RWPE2 (cell line): ENCODE measurements at regions not wholly inside any gene's neighbourhood (a gene's known extent, or its start where the extent isn't known, plus 50 kb on each side); places are given as distances from the start of the nearest gene placed in this dataset.
"Not testable (repeated sequence)": the region's sequence is repeated elsewhere in the genome, so short reads cannot be mapped to it uniquely, and the experiment has no call there.

Experiments
- ATAC-seq: fragments of 200-7000 bp; cut with Tn5 transposase; 3 replicates; pipeline ENCODE4 v1.9.1; 2021; ENCODE audit warnings: low read depth
- DNase-seq: peaks from one replicate; pipeline ENCODE4 v3.0.0-alpha.2; 2020; ENCODE audit warnings: low spot score
- H3K27ac ChIP-seq: fragments of 450-650 bp; 2 replicates; pipeline ENCODE4 v1.5.1; 2017; ENCODE audit warnings: mild to moderate bottlenecking; ENCODE audit not compliant: poor library complexity, severe bottlenecking
- H3K27me3 ChIP-seq: fragments of 250-450 bp; sonication (Bioruptor Pico); 2 replicates; pipeline ENCODE4 v1.5.1; 2021; ENCODE audit warnings: mild to moderate bottlenecking, moderate library complexity; ENCODE audit not compliant: insufficient read depth, poor library complexity, severe bottlenecking
- H3K36me3 ChIP-seq: fragments of 250-450 bp; sonication (Bioruptor Pico); 2 replicates; pipeline ENCODE4 v1.5.1; 2020; ENCODE audit warnings: low read depth, mild to moderate bottlenecking, moderate library complexity
- H3K4me1 ChIP-seq: fragments of 250-450 bp; sonication (Bioruptor Pico); 2 replicates; pipeline ENCODE4 v1.5.1; 2021; ENCODE audit warnings: mild to moderate bottlenecking, moderate library complexity; ENCODE audit not compliant: insufficient read depth, poor library complexity, severe bottlenecking
- H3K4me3 ChIP-seq: fragments of 250-450 bp; sonication (Bioruptor Pico); 2 replicates; pipeline ENCODE4 v1.5.1; 2021; ENCODE audit warnings: mild to moderate bottlenecking, moderate library complexity; ENCODE audit not compliant: severe bottlenecking
- H3K9me3 ChIP-seq: fragments of 250-450 bp; sonication (Bioruptor Pico); 2 replicates; pipeline ENCODE4 v1.5.1; 2021; ENCODE audit warnings: mild to moderate bottlenecking, moderate library complexity; ENCODE audit not compliant: severe bottlenecking
- CTCF ChIP-seq: fragments of 450-650 bp; IDR thresholded peaks from one replicate; pipeline ENCODE4 v1.5.1; 2017; ENCODE audit warnings: mild to moderate bottlenecking, moderate library complexity; ENCODE audit not compliant: poor library complexity, severe bottlenecking

- Histone ChIP-seq H3K27me3 (peaks cover 6% of the 10 kb centered on the region), H3K9me3 (peaks cover 4% of the 10 kb centered on the region), H3K4me3 (no peak overlapping the region), H3K36me3 (no peaks in the 10 kb centered on the region), H3K4me1 (no peaks in the 10 kb centered on the region), H3K27ac (no peak overlapping the region)
- DNase-seq = no peak
- ATAC-seq = no peak
- TF ChIP-seq CTCF = no peak
Measured at GRCh38 chr15:69873807-69874206, 223.9 kb downstream of the TLE3 start.

- ATAC-seq (no peak), DNase-seq (no peak)
- H3K4me3 ChIP-seq = no peak overlapping the region
- no peak overlapping the region for H3K27ac ChIP-seq
- TF ChIP-seq CTCF = no peak
- no peaks in the 10 kb centered on the region for H3K36me3 ChIP-seq
- H3K4me1 ChIP-seq = no peaks in the 10 kb centered on the region
- H3K27me3 ChIP-seq = peaks cover 6% of the 10 kb centered on the region
- peaks cover 4% of the 10 kb centered on the region for H3K9me3 ChIP-seq
Measured at GRCh38 chr15:69874321-69874720, 223.4 kb downstream of the TLE3 start.

GRCh38 chr15:69876064-69876940 lies 221.4 kb downstream of the TLE3 start:
- Histone ChIP-seq H3K27me3 (peaks cover 6% of the 10 kb centered on the region), H3K4me3 (no peak overlapping the region), H3K9me3 (peaks cover 7% of the 10 kb centered on the region), H3K36me3 (no peaks in the 10 kb centered on the region), H3K27ac (no peak overlapping the region), H3K4me1 (no peaks in the 10 kb centered on the region)
- ATAC-seq = no peak
- no peak for TF ChIP-seq CTCF
- no peak for DNase-seq

GRCh38 chr15:69879963-69880362 lies 217.8 kb downstream of the TLE3 start:
- not testable (repeated sequence) for ATAC-seq, H3K27me3 ChIP-seq, DNase-seq, H3K27ac ChIP-seq, H3K4me3 ChIP-seq, H3K36me3 ChIP-seq, H3K9me3 ChIP-seq, H3K4me1 ChIP-seq

- H3K4me3 ChIP-seq = no peak overlapping the region
- H3K36me3 ChIP-seq = no peaks in the 10 kb centered on the region
- peaks cover 2% of the 10 kb centered on the region for H3K9me3 ChIP-seq
- TF ChIP-seq CTCF = no peak
- no peaks in the 10 kb centered on the region for H3K27me3 ChIP-seq
- no peak for DNase-seq
- no peaks in the 10 kb centered on the region for H3K4me1 ChIP-seq
- no peak overlapping the region for H3K27ac ChIP-seq
- no peak for ATAC-seq
Measured at GRCh38 chr15:69880571-69881301, 217.0 kb downstream of the TLE3 start.
